ENCODE measurements at regions not wholly inside any gene's neighbourhood (a gene's known extent, or its start where the extent isn't known, plus 50 kb on each side); places are given as distances from the start of the nearest gene placed in this dataset.

DNA sequence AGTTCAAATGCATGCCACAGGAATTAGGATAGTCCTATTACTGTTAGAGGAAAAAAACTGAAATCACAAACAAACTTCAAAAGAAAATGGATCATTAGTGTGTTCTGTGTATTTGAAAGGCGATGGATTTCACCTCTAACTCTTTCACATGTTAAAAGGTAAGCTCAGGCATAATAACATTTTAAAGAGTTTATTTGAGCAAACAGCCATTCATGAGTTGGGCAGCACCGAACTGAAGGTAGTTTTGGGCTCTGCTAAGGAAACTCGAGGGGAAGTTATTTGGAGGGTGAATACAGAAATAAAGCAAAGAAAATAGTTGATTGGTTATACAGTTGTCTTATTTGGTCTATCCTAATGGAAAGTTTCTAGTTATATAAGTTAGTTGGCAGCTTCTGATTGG is 546.5 kb upstream of the POU3F2 start:
- ChIA-PET CTCF (no interaction called here), POLR2A (no interaction called here)

DNA sequence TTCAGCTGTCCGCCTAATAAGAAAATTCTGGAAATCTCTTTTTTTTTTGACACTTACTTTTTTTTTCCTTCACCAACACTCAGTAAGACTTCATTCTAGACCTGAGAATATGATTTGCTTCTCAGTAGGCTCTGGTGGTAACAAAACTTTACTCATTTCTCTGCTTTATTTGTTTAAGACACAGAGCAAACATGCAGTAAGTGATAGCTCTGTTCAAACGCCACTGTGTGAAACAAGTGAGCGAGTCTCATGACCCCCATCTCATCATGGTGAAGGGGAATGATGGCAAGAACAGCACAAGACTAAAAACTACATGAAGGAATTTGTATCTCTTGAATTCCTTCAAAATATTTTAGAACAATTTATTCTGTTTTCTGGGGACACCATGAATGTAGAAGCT is 541.6 kb upstream of the POU3F2 start:
- no peak for DNase-seq (ENCODE audit: low read depth, low spot score)
- CTCF ChIA-PET: no interaction called here
- TF ChIP-seq, protein P1, sequence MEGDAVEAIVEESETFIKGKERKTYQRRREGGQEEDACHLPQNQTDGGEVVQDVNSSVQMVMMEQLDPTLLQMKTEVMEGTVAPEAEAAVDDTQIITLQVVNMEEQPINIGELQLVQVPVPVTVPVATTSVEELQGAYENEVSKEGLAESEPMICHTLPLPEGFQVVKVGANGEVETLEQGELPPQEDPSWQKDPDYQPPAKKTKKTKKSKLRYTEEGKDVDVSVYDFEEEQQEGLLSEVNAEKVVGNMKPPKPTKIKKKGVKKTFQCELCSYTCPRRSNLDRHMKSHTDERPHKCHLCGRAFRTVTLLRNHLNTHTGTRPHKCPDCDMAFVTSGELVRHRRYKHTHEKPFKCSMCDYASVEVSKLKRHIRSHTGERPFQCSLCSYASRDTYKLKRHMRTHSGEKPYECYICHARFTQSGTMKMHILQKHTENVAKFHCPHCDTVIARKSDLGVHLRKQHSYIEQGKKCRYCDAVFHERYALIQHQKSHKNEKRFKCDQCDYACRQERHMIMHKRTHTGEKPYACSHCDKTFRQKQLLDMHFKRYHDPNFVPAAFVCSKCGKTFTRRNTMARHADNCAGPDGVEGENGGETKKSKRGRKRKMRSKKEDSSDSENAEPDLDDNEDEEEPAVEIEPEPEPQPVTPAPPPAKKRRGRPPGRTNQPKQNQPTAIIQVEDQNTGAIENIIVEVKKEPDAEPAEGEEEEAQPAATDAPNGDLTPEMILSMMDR (IDR thresholded peaks at IDR 0.05; ENCODE audit: insufficient read depth, low read length, missing control alignments): no peak

More for the DNA sequence above, 546.5 kb upstream of the POU3F2 start:
- TF ChIP-seq, protein P1 (IDR thresholded peaks at IDR 0.05; ENCODE audit: insufficient read depth, low read length, missing control alignments): no peak
- H3K4me3 ChIP-seq (ENCODE audit: low read depth, low read length): no peak overlapping the region
- DNase-seq (ENCODE audit: low read depth, low spot score): no peak

DNA sequence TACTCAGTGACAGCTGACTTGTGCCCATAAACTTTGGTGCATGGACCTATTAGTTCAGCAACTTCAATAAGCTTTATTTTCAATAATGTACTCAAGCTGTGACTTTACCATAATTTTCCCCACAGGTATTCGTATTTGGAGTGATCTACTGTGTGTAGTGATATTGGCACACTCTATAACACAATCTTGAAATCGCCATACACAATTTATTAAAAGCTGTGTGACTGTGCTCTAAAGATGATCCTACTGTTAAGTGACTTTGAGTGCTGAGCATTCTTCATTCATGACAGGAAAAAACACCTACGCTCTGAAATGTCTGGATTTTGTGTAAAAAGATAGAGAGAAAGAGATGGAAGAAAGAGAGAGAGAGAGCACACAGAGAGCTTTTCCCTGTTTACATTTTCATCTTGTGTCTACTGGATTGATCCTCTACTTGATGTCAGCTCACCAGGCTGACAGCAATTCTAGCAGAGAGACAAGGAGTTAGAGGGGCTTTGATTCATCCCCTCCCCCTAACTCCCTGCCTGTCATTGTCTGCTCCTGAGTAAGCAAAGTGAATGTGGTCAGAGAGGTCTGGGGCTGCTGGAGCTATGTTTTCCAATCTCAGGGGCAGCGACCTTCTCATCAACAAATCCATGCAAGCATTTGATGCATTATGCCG is 538.7 kb upstream of the POU3F2 start:
- TF ChIP-seq, protein P1 (IDR thresholded peaks at IDR 0.05; ENCODE audit: insufficient read depth, low read length, missing control alignments): no peak
- no peak for DNase-seq (ENCODE audit: low read depth, low spot score)
- no peak overlapping the region for H3K4me3 ChIP-seq (ENCODE audit: low read depth, low read length)
- ChIA-PET CTCF (no interaction called here), POLR2A (no interaction called here)

More for the DNA sequence above, 541.6 kb upstream of the POU3F2 start:
- no peak overlapping the region for H3K4me3 ChIP-seq (ENCODE audit: low read depth, low read length)
- POLR2A ChIA-PET: no interaction called here

DNA sequence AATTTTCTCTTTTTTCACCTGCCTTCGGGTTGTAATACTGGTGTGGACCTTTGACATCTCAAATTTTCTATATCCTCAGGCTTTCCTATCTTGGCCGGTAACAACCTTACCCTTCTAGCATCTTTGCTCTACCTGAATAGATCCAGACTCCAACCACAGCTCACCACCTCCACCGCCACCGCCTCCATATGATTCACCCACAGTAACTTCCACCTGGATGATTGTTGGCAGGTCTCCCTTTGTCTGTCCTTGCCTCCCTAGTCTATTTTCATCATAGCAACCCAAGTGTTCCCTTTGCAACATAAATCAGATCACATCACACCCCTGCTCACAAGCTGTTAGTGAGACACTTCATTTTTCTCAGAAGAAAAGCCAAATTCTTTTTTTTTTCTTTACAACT is 525.8 kb upstream of the POU3F2 start:
- TF ChIP-seq, protein P1 (IDR thresholded peaks at IDR 0.05; ENCODE audit: insufficient read depth, low read length, missing control alignments): no peak
- ChIA-PET CTCF (no interaction called here), POLR2A (no interaction called here)
- DNase-seq (ENCODE audit: low read depth, low spot score): no peak
- no peak overlapping the region for H3K4me3 ChIP-seq (ENCODE audit: low read depth, low read length)

DNA sequence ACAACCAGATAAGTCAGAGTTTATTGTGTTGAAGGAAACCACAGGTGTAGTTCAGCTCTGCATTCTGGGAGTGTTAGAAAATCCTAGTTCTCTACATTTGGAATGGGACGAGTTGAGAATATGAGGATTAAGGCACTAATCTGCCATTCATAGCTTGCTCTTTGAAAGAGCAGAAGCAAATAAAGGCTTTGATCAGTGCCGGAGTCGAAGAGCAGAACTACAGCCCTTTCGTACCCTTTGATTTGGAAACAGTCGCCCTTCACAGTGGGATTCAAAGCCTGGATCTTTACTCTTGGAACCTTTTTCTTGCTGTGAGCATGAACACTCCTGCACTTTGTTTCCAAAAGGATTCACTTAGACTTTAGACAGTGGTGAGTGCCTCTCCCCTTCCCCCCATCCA is 523.9 kb upstream of the POU3F2 start:
- POLR2A ChIA-PET: no interaction called here
- no peak for DNase-seq (ENCODE audit: low read depth, low spot score)
- H3K4me3 ChIP-seq (ENCODE audit: low read depth, low read length): no peak overlapping the region
- CTCF ChIA-PET: no interaction called here
- TF ChIP-seq, protein P1 (IDR thresholded peaks at IDR 0.05; ENCODE audit: insufficient read depth, low read length, missing control alignments): no peak

DNA sequence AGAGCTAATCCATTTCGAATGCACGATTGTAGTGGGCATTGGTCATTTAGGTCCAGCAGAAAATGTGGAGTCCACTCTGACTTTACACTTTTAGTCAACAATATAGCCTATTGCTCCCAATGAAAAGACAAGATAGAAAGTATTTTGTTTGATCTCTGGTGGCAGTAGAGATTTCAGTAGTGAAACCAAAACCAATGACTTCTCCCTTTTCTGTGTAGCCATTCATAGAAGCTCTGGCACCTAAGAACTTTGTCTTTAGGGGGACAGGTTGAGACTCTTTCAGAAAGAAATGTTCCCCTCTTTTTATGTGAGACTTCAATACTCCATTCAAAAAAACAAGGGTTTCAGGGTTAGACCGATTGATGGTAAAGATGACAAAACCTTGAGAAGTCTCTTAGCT is 510.8 kb upstream of the POU3F2 start:
- TF ChIP-seq, protein P1 (IDR thresholded peaks at IDR 0.05; ENCODE audit: insufficient read depth, low read length, missing control alignments): no peak
- no peak overlapping the region for H3K4me3 ChIP-seq (ENCODE audit: low read depth, low read length)
- ChIA-PET POLR2A (no interaction called here), CTCF (no interaction called here)
- DNase-seq (ENCODE audit: low read depth, low spot score): no peak
